HUES6 (cell line): ENCODE measurements at regions not wholly inside any gene's neighbourhood (a gene's known extent, or its start where the extent isn't known, plus 50 kb on each side); places are given as distances from the start of the nearest gene placed in this dataset.

Experiments
- H3K27ac ChIP-seq: 2 replicates; pipeline ENCODE4 v1.7.0; 2013; ENCODE audit warnings: low read depth, mild to moderate bottlenecking, low read length, inconsistent platforms
- H3K27me3 ChIP-seq: 2 replicates; pipeline ENCODE4 v1.6.1; 2013; ENCODE audit warnings: low read length; ENCODE audit not compliant: control insufficient read depth, insufficient read depth
- H3K36me3 ChIP-seq: 2 replicates; pipeline ENCODE4 v1.6.1; 2013; ENCODE audit warnings: low read length; ENCODE audit not compliant: control insufficient read depth, insufficient read depth
- H3K4me1 ChIP-seq: 2 replicates; pipeline ENCODE4 v1.6.1; 2013; ENCODE audit warnings: low read length; ENCODE audit not compliant: control insufficient read depth, insufficient read depth
- H3K4me3 ChIP-seq: 2 replicates; pipeline ENCODE4 v1.5.1; 2013; ENCODE audit warnings: low read depth, low read length
- H3K9ac ChIP-seq: one replicate; pipeline ENCODE4 v1.6.1; 2013; ENCODE audit warnings: mild to moderate bottlenecking, low read length
- H3K9me3 ChIP-seq: 2 replicates; pipeline ENCODE4 v1.6.1; 2013; ENCODE audit warnings: low read depth, low read length; ENCODE audit not compliant: control insufficient read depth, insufficient read depth

- H3K9ac ChIP-seq: no peak overlapping the region
- no peak overlapping the region for H3K27ac ChIP-seq
- H3K4me3 ChIP-seq: no peak overlapping the region
- H3K9me3 ChIP-seq: no peaks in the 10 kb centered on the region
- no peaks in the 10 kb centered on the region for H3K27me3 ChIP-seq
- no peaks in the 10 kb centered on the region for H3K36me3 ChIP-seq
- H3K4me1 ChIP-seq: no peaks in the 10 kb centered on the region
Measured at GRCh38 chr6:119647309-119647708, 297.7 kb upstream of the MAN1A1 start.

DNA sequence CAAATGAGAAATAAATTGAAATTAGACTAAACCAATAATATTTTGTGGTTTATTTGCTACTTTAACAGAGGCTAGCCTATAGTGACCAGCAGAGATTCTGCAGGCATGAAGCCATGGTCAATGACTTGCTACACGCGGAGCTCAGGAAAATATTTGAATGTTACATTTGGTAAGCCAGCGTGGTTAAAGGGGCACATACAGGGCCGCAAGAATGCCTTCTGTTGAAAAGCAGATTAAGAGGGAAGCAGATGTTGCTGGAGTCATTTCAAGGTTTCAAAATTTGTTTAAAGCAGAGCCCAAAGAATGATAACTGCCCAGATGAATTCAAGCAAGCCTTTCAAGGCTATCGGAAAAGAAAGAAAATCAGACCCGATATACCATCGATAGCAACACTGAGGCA lies 294.3 kb upstream of the MAN1A1 start:
- Histone ChIP-seq H3K4me3 (no peak overlapping the region), H3K9me3 (no peaks in the 10 kb centered on the region), H3K27ac (no peak overlapping the region), H3K9ac (no peak overlapping the region), H3K4me1 (no peaks in the 10 kb centered on the region), H3K36me3 (no peaks in the 10 kb centered on the region), H3K27me3 (no peaks in the 10 kb centered on the region)

- Histone ChIP-seq H3K4me3 (no peak overlapping the region), H3K36me3 (no peaks in the 10 kb centered on the region), H3K9me3 (no peaks in the 10 kb centered on the region), H3K27me3 (no peaks in the 10 kb centered on the region), H3K27ac (no peak overlapping the region), H3K4me1 (peaks cover 6% of the 10 kb centered on the region; the same call in 1 of the 2 replicates), H3K9ac (no peak overlapping the region)
Measured at GRCh38 chr6:119637768-119638167, 288.2 kb upstream of the MAN1A1 start.

- Histone ChIP-seq H3K27me3 (no peaks in the 10 kb centered on the region), H3K9me3 (no peaks in the 10 kb centered on the region), H3K36me3 (no peaks in the 10 kb centered on the region), H3K4me3 (no peak overlapping the region), H3K9ac (no peak overlapping the region), H3K27ac (no peak overlapping the region), H3K4me1 (peaks cover 6% of the 10 kb centered on the region; the same call in 1 of the 2 replicates)
Measured at GRCh38 chr6:119636060-119636459, 286.5 kb upstream of the MAN1A1 start.

DNA sequence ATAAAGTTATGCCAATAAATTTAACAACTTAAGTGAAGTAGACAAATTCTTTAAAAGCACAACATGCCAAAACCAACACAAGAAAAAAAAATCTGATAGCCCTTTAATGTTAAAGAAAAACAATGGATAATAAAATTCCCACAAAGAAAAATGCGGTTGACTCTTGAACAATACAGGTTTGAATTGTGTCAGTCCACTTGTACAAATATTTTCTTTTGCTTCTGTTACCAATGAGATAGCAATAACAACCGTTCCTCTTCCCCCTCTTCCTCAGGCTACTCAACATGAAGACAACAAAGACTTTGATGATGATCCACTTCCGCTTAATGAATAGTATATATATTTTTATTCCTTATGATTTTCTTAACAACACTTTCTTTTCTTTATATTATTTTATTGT lies 283.9 kb upstream of the MAN1A1 start:
- no peaks in the 10 kb centered on the region for H3K9me3 ChIP-seq
- H3K36me3 ChIP-seq: no peaks in the 10 kb centered on the region
- no peaks in the 10 kb centered on the region for H3K27me3 ChIP-seq
- H3K9ac ChIP-seq: no peak overlapping the region
- peaks cover 6% of the 10 kb centered on the region; the same call in 1 of the 2 replicates for H3K4me1 ChIP-seq
- no peak overlapping the region for H3K4me3 ChIP-seq
- H3K27ac ChIP-seq: no peak overlapping the region

- H3K4me1 ChIP-seq: no peaks in the 10 kb centered on the region
- no peaks in the 10 kb centered on the region for H3K36me3 ChIP-seq
- no peak overlapping the region for H3K27ac ChIP-seq
- no peak overlapping the region for H3K4me3 ChIP-seq
- H3K27me3 ChIP-seq: no peaks in the 10 kb centered on the region
- no peak overlapping the region for H3K9ac ChIP-seq
- H3K9me3 ChIP-seq: no peaks in the 10 kb centered on the region
Measured at GRCh38 chr6:119630561-119631192, 281.1 kb upstream of the MAN1A1 start.

GRCh38 chr6:119628691-119629594 lies 279.4 kb upstream of the MAN1A1 start:
- Histone ChIP-seq H3K27me3 (no peaks in the 10 kb centered on the region), H3K27ac (no peak overlapping the region), H3K9ac (no peak overlapping the region), H3K4me1 (no peaks in the 10 kb centered on the region), H3K36me3 (no peaks in the 10 kb centered on the region), H3K9me3 (no peaks in the 10 kb centered on the region), H3K4me3 (no peak overlapping the region)

- Histone ChIP-seq H3K9ac (no peak overlapping the region), H3K9me3 (no peaks in the 10 kb centered on the region), H3K36me3 (no peaks in the 10 kb centered on the region), H3K27ac (no peak overlapping the region), H3K4me3 (no peak overlapping the region), H3K27me3 (no peaks in the 10 kb centered on the region), H3K4me1 (peaks cover under 1% of the 10 kb centered on the region; the same call in 1 of the 2 replicates)
Measured at GRCh38 chr6:119627908-119628669, 278.5 kb upstream of the MAN1A1 start.

GRCh38 chr6:119626884-119627619 lies 277.5 kb upstream of the MAN1A1 start:
- peaks cover 11% of the 10 kb centered on the region for H3K4me1 ChIP-seq
- H3K9me3 ChIP-seq: no peaks in the 10 kb centered on the region
- H3K27me3 ChIP-seq: no peaks in the 10 kb centered on the region
- no peaks in the 10 kb centered on the region for H3K36me3 ChIP-seq
- H3K9ac ChIP-seq: no peak overlapping the region
- no peak overlapping the region for H3K27ac ChIP-seq
- H3K4me3 ChIP-seq: no peak overlapping the region

- Histone ChIP-seq H3K9me3 (no peaks in the 10 kb centered on the region), H3K4me3 (no peak overlapping the region), H3K9ac (no peak overlapping the region), H3K27me3 (no peaks in the 10 kb centered on the region), H3K27ac (no peak overlapping the region), H3K36me3 (no peaks in the 10 kb centered on the region), H3K4me1 (peaks cover 11% of the 10 kb centered on the region)
Measured at GRCh38 chr6:119620846-119621555, 271.4 kb upstream of the MAN1A1 start.
